ACHN (cell line): ENCODE measurements at regions not wholly inside any gene's neighbourhood (a gene's known extent, or its start where the extent isn't known, plus 50 kb on each side); places are given as distances from the start of the nearest gene placed in this dataset.

ENCODE experiments used
- DNase-seq: peaks from one replicate; pipeline ENCODE4 v3.0.0-alpha.2; 2015
- in situ Hi-C: cut with HindIII; loops from 2 replicates; pipeline ENCODE4 v1.10.0; 2017; ENCODE audit warnings: low sequenced_read_pairs, low pct_ligation_motif_present, low pct_unique_long_range_greater_than_20kb

GRCh38 chr5:58265246-58265930, 194.5 kb downstream of the PLK2 start:
- in situ Hi-C loops, result no loop called here
- no peak for DNase-seq

GRCh38 chr5:58264276-58264675, 195.6 kb downstream of the PLK2 start:
- no peak for DNase-seq
- in situ Hi-C loops, result no loop called here

GRCh38 chr5:58263296-58263695, 196.6 kb downstream of the PLK2 start:
- in situ Hi-C loops, result no loop called here

GRCh38 chr5:58262226-58262625, 197.7 kb downstream of the PLK2 start:
- in situ Hi-C loops, result no loop called here
- DNase-seq, result no peak

More at GRCh38 chr5:58263296-58263695, 196.6 kb downstream of the PLK2 start:
- no peak for DNase-seq

- in situ Hi-C loops, result no loop called here
- peak; percentile 44 for DNase-seq
Observed at GRCh38 chr5:58261605-58262004, 198.3 kb downstream of the PLK2 start.

GRCh38 chr5:58260243-58260642, 199.6 kb downstream of the PLK2 start:
- in situ Hi-C loops, result no loop called here
- DNase-seq, result no peak

- DNase-seq, result peak; percentile 98
- in situ Hi-C loops, result no loop called here
Observed at GRCh38 chr5:58259685-58260152, 200.2 kb downstream of the PLK2 start.

GRCh38 chr5:58258984-58259684, 200.8 kb downstream of the PLK2 start:
- peak; percentile 60 for DNase-seq
- in situ Hi-C loops, result no loop called here

GRCh38 chr5:58255970-58256369, 203.9 kb downstream of the PLK2 start:
- DNase-seq, result no peak
- in situ Hi-C loops, result no loop called here

- DNase-seq, result no peak
- in situ Hi-C loops, result no loop called here
Observed at GRCh38 chr5:58255386-58255785, 204.5 kb downstream of the PLK2 start.

- DNase-seq, result no peak
- in situ Hi-C loops, result no loop called here
Observed at GRCh38 chr5:58248221-58248620, 211.7 kb downstream of the PLK2 start.

GRCh38 chr5:58246461-58246944, 213.4 kb downstream of the PLK2 start:
- DNase-seq, result no peak
- in situ Hi-C loops, result no loop called here

- no peak for DNase-seq
- in situ Hi-C loops, result no loop called here
Observed at GRCh38 chr5:58245476-58245840, 214.4 kb downstream of the PLK2 start.

GRCh38 chr5:58244819-58245475, 214.9 kb downstream of the PLK2 start:
- in situ Hi-C loops, result no loop called here
- no peak for DNase-seq

- in situ Hi-C loops, result no loop called here
- DNase-seq, result no peak
Observed at GRCh38 chr5:58241389-58241788, 218.5 kb downstream of the PLK2 start.

GRCh38 chr5:58240322-58240721, 219.6 kb downstream of the PLK2 start:
- in situ Hi-C loops, result no loop called here

GRCh38 chr5:58239731-58240130, 220.2 kb downstream of the PLK2 start:
- in situ Hi-C loops, result no loop called here
- no peak for DNase-seq

More at GRCh38 chr5:58240322-58240721, 219.6 kb downstream of the PLK2 start:
- DNase-seq, result no peak

GRCh38 chr5:58239045-58239444, 220.8 kb downstream of the PLK2 start:
- no peak for DNase-seq
- in situ Hi-C loops, result no loop called here

GRCh38 chr5:58236498-58236897, 223.4 kb downstream of the PLK2 start:
- DNase-seq, result no peak
- in situ Hi-C loops, result no loop called here
